Keratinocyte (primary cell): ENCODE measurements at regions not wholly inside any gene's neighbourhood (a gene's known extent, or its start where the extent isn't known, plus 50 kb on each side); places are given as distances from the start of the nearest gene placed in this dataset.

Experiments
- DNase-seq: peaks from one replicate; pipeline ENCODE4 v3.0.0-alpha.2; 2011; ENCODE audit warnings: low read depth, missing footprints, low spot score
- FAIRE-seq: peaks from 2 replicates; lab custom pipeline; 2011; peaks lifted over from hg19 to GRCh38; lab: Jason Lieb, UNC
- H2AFZ ChIP-seq: 2 replicates; pipeline ENCODE4 v1.6.0; 2012; ENCODE audit warnings: low read length, control low read depth, inconsistent platforms; ENCODE audit not compliant: control insufficient read depth
- H3K27ac ChIP-seq: 2 replicates; pipeline ENCODE4 v1.5.1; 2011; ENCODE audit warnings: low read length; ENCODE audit not compliant: control insufficient read depth, insufficient read depth
- H3K27me3 ChIP-seq: 3 replicates; pipeline ENCODE4 v1.6.0; 2011; ENCODE audit warnings: low read length; ENCODE audit not compliant: control insufficient read depth, insufficient read depth; ENCODE audit errors: extremely low read depth
- H3K36me3 ChIP-seq, 2 experiments: 2 replicates in 1 of 2; 3 replicates in 1 of 2; pipeline ENCODE4 v1.5.1; 2011; ENCODE audit warnings: low read length in 2 of 2, mild to moderate bottlenecking in 1 of 2; ENCODE audit not compliant: control insufficient read depth in 2 of 2, insufficient read depth in 2 of 2; ENCODE audit errors: extremely low read depth in 1 of 2
- H3K4me1 ChIP-seq: 3 replicates; pipeline ENCODE4 v1.5.1; 2011; ENCODE audit warnings: low read length; ENCODE audit not compliant: control insufficient read depth, insufficient read depth; ENCODE audit errors: extremely low read depth
- H3K4me2 ChIP-seq: 3 replicates; pipeline ENCODE4 v1.6.0; 2011; ENCODE audit warnings: low read depth, low read length; ENCODE audit not compliant: control insufficient read depth, insufficient read depth; ENCODE audit errors: extremely low read depth
- H3K4me3 ChIP-seq, 3 experiments: fragments of 200-600 bp in 1 of 3; sonication (generic) in 1 of 3; 2 replicates in 2 of 3; 3 replicates in 1 of 3; pipeline ENCODE4 v1.5.1; 2011 to 2016; ENCODE audit warnings: low read length in 3 of 3, mild to moderate bottlenecking in 3 of 3, control low read depth in 2 of 3, inconsistent platforms in 1 of 3, low read depth in 1 of 3, mixed read lengths in 1 of 3, mixed run types in 1 of 3, moderate library complexity in 1 of 3; ENCODE audit not compliant: control insufficient read depth in 2 of 3, insufficient read depth in 2 of 3; ENCODE audit errors: extremely low read depth in 1 of 3
- H3K79me2 ChIP-seq: 2 replicates; pipeline ENCODE4 v1.6.0; 2012; ENCODE audit warnings: low read length; ENCODE audit not compliant: control insufficient read depth, insufficient read depth
- H3K9ac ChIP-seq: 3 replicates; pipeline ENCODE4 v1.6.0; 2011; ENCODE audit warnings: low read length; ENCODE audit not compliant: control insufficient read depth, insufficient read depth; ENCODE audit errors: extremely low read depth
- H3K9me1 ChIP-seq: 3 replicates; pipeline ENCODE4 v1.6.0; 2011; ENCODE audit warnings: low read length; ENCODE audit not compliant: control insufficient read depth, insufficient read depth; ENCODE audit errors: extremely low read depth
- H3K9me3 ChIP-seq: 2 replicates; pipeline ENCODE4 v1.5.1; 2012; ENCODE audit warnings: low read depth, low read length; ENCODE audit not compliant: control insufficient read depth
- H4K20me1 ChIP-seq: 3 replicates; pipeline ENCODE4 v1.6.0; 2011; ENCODE audit warnings: low read length; ENCODE audit not compliant: control insufficient read depth, insufficient read depth; ENCODE audit errors: extremely low read depth
- EZH2 ChIP-seq: IDR thresholded peaks from one replicate; pipeline ENCODE4 v1.6.1; 2012; ENCODE audit warnings: inconsistent platforms, mild to moderate bottlenecking, low read length, moderate library complexity
- dilution Hi-C: fragments of 300-500 bp; cut with MboI; formaldehyde crosslinking; loops from one replicate; pipeline ENCODE4 v1.7.0; 2020; ENCODE audit warnings: low sequenced_read_pairs; ENCODE audit not compliant: extremely low pct_ligation_motif_present
- TF ChIP-seq, protein P1 (sequence below), 3 experiments: IDR thresholded peaks in 1 of 3; conservative IDR thresholded peaks in 1 of 3; optimal IDR thresholded peaks in 1 of 3; 2 replicates in 2 of 3; 3 replicates in 1 of 3; pipeline versions ENCODE3 to v1.5.1; 2011; ENCODE audit warnings: low read length in 3 of 3, mild to moderate bottlenecking in 3 of 3, moderate library complexity in 2 of 3, control low read depth in 1 of 3, inconsistent platforms in 1 of 3; ENCODE audit not compliant: insufficient read depth in 2 of 3; ENCODE audit errors: extremely low read depth in 1 of 3

- H4K20me1 ChIP-seq: no peaks in the 10 kb centered on the region
- no peak overlapping the region for H3K27ac ChIP-seq
- no peak overlapping the region for H3K4me2 ChIP-seq
- no peaks in the 10 kb centered on the region for H3K9me1 ChIP-seq
- H3K9me3 ChIP-seq: peaks cover 2% of the 10 kb centered on the region
- dilution Hi-C loops: no loop called here
- DNase-seq (no peak), FAIRE-seq (no peak)
- peaks cover 8% of the 10 kb centered on the region for H3K4me1 ChIP-seq
- no peaks in the 10 kb centered on the region for H3K36me3 ChIP-seq
- H3K27me3 ChIP-seq: no peaks in the 10 kb centered on the region
- no peak overlapping the region for H3K9ac ChIP-seq
- H3K4me3 ChIP-seq: no peak overlapping the region
- H2AFZ ChIP-seq: no peak overlapping the region
- H3K79me2 ChIP-seq: no peaks in the 10 kb centered on the region
- TF ChIP-seq EZH2: no peak
- TF ChIP-seq, protein P1, sequence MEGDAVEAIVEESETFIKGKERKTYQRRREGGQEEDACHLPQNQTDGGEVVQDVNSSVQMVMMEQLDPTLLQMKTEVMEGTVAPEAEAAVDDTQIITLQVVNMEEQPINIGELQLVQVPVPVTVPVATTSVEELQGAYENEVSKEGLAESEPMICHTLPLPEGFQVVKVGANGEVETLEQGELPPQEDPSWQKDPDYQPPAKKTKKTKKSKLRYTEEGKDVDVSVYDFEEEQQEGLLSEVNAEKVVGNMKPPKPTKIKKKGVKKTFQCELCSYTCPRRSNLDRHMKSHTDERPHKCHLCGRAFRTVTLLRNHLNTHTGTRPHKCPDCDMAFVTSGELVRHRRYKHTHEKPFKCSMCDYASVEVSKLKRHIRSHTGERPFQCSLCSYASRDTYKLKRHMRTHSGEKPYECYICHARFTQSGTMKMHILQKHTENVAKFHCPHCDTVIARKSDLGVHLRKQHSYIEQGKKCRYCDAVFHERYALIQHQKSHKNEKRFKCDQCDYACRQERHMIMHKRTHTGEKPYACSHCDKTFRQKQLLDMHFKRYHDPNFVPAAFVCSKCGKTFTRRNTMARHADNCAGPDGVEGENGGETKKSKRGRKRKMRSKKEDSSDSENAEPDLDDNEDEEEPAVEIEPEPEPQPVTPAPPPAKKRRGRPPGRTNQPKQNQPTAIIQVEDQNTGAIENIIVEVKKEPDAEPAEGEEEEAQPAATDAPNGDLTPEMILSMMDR (optimal IDR thresholded peaks at IDR 0.05 in 1 of 3, IDR thresholded peaks at IDR 0.05 in 1 of 3, conservative IDR thresholded peaks at IDR 0.05 in 1 of 3; ENCODE audit: extremely low read depth in 1 of 3, insufficient read depth in 2 of 3, low read length in 3 of 3): no peak
Measured at GRCh38 chr6:106731144-106731842, 101.9 kb downstream of the QRSL1 start.

DNA sequence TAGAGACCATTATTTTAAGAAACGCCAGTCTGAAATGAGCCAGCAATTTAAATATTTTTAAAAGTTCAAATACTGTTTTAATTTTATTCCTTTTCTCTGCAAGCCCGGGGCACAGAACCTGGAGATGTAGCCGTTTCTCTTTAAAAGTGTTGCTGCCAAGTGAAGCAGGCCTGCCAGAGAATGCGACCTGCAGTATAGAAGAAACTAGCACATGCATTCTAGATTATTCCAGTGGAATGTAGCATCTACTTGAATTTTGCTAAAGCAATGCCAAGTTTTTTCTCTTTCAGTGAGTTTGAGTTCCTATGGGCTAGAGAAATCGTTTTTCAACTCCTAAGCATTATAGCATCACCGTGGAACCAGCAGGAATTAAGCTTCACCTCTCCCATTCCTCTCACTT lies 101.3 kb downstream of the QRSL1 start:
- Histone ChIP-seq H3K27me3 (no peaks in the 10 kb centered on the region), H3K9me3 (peaks cover under 1% of the 10 kb centered on the region), H3K79me2 (no peaks in the 10 kb centered on the region), H3K4me2 (no peak overlapping the region), H3K9me1 (no peaks in the 10 kb centered on the region), H4K20me1 (no peaks in the 10 kb centered on the region), H3K4me1 (peaks cover 8% of the 10 kb centered on the region), H2AFZ (no peak overlapping the region), H3K27ac (no peak overlapping the region), H3K4me3 (no peak overlapping the region), H3K9ac (no peak overlapping the region), H3K36me3 (no peaks in the 10 kb centered on the region)
- dilution Hi-C loops: no loop called here
- TF ChIP-seq, protein P1 (optimal IDR thresholded peaks at IDR 0.05 in 1 of 3, IDR thresholded peaks at IDR 0.05 in 1 of 3, conservative IDR thresholded peaks at IDR 0.05 in 1 of 3; ENCODE audit: extremely low read depth in 1 of 3, insufficient read depth in 2 of 3, low read length in 3 of 3): no peak
- no peak for TF ChIP-seq EZH2
- DNase-seq (no peak), FAIRE-seq (no peak)
